ENCODE measurements at regions not wholly inside any gene's neighbourhood (a gene's known extent, or its start where the extent isn't known, plus 50 kb on each side); places are given as distances from the start of the nearest gene placed in this dataset.

- Histone ChIP-seq H3K79me2 (ENCODE audit: insufficient read depth, low read length) (no peaks in the 10 kb centered on the region), H3K4me3 (replicated peaks in 1 of 2; ENCODE audit: low read depth in 1 of 2, low read length in 2 of 2) (no peak overlapping the region), H3K4me2 (ENCODE audit: low read length) (no peak overlapping the region), H3K4me1 (ENCODE audit: control insufficient read depth in 1 of 2, insufficient read depth in 2 of 2, low read length in 2 of 2) (no peaks in the 10 kb centered on the region), H3K27ac (ENCODE audit: low read depth, low read length) (no peak overlapping the region), H3K9me2 (ENCODE audit: insufficient read depth) (no peaks in the 10 kb centered on the region), H2AFZ (ENCODE audit: low read depth, low read length, poor library complexity, severe bottlenecking) (no peak overlapping the region), H3K27me3 (ENCODE audit: insufficient read depth, low read length) (no peaks in the 10 kb centered on the region), H4K20me1 (ENCODE audit: insufficient read depth) (no peaks in the 10 kb centered on the region), H3K9me3 (ENCODE audit: control insufficient read depth in 1 of 2, insufficient read depth in 1 of 2, low read depth in 1 of 2, low read length in 2 of 2) (peaks cover 21 to 24% of the 10 kb centered on the region in 2 experiments; a peak in 2 of 4 replicates), H3K9ac (ENCODE audit: low read length) (no peak overlapping the region), H3K36me3 (ENCODE audit: control insufficient read depth in 1 of 2, insufficient read depth in 2 of 2, low read length in 2 of 2) (no peaks in the 10 kb centered on the region)
- DNase-seq (ENCODE audit: low read depth, low spot score) (no peak), ATAC-seq (no peak)
- CTCF ChIA-PET = no interaction called here
- no peak for TF ChIP-seq CBX3 (IDR thresholded peaks at IDR 0.05; ENCODE audit: low read depth)
- TF ChIP-seq JUND (IDR thresholded peaks at IDR 0.05) = no peak
- TF ChIP-seq, protein P1, sequence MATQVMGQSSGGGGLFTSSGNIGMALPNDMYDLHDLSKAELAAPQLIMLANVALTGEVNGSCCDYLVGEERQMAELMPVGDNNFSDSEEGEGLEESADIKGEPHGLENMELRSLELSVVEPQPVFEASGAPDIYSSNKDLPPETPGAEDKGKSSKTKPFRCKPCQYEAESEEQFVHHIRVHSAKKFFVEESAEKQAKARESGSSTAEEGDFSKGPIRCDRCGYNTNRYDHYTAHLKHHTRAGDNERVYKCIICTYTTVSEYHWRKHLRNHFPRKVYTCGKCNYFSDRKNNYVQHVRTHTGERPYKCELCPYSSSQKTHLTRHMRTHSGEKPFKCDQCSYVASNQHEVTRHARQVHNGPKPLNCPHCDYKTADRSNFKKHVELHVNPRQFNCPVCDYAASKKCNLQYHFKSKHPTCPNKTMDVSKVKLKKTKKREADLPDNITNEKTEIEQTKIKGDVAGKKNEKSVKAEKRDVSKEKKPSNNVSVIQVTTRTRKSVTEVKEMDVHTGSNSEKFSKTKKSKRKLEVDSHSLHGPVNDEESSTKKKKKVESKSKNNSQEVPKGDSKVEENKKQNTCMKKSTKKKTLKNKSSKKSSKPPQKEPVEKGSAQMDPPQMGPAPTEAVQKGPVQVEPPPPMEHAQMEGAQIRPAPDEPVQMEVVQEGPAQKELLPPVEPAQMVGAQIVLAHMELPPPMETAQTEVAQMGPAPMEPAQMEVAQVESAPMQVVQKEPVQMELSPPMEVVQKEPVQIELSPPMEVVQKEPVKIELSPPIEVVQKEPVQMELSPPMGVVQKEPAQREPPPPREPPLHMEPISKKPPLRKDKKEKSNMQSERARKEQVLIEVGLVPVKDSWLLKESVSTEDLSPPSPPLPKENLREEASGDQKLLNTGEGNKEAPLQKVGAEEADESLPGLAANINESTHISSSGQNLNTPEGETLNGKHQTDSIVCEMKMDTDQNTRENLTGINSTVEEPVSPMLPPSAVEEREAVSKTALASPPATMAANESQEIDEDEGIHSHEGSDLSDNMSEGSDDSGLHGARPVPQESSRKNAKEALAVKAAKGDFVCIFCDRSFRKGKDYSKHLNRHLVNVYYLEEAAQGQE (IDR thresholded peaks at IDR 0.05; ENCODE audit: low read depth) = no peak
- TF ChIP-seq CEBPB (IDR thresholded peaks at IDR 0.05; ENCODE audit: low read depth) = no peak
- TF ChIP-seq, protein P2, sequence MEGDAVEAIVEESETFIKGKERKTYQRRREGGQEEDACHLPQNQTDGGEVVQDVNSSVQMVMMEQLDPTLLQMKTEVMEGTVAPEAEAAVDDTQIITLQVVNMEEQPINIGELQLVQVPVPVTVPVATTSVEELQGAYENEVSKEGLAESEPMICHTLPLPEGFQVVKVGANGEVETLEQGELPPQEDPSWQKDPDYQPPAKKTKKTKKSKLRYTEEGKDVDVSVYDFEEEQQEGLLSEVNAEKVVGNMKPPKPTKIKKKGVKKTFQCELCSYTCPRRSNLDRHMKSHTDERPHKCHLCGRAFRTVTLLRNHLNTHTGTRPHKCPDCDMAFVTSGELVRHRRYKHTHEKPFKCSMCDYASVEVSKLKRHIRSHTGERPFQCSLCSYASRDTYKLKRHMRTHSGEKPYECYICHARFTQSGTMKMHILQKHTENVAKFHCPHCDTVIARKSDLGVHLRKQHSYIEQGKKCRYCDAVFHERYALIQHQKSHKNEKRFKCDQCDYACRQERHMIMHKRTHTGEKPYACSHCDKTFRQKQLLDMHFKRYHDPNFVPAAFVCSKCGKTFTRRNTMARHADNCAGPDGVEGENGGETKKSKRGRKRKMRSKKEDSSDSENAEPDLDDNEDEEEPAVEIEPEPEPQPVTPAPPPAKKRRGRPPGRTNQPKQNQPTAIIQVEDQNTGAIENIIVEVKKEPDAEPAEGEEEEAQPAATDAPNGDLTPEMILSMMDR (IDR thresholded peaks at IDR 0.05 in 2 of 3, conservative IDR thresholded peaks at IDR 0.05 in 1 of 3; ENCODE audit: borderline replicate concordance in 1 of 3, insufficient read depth in 1 of 3, low read depth in 2 of 3, low read length in 2 of 3) = no peak
- no peak for TF ChIP-seq ZNF274 (IDR thresholded peaks at IDR 0.05; ENCODE audit: low read depth, low read length)
- TF ChIP-seq, protein P3, sequence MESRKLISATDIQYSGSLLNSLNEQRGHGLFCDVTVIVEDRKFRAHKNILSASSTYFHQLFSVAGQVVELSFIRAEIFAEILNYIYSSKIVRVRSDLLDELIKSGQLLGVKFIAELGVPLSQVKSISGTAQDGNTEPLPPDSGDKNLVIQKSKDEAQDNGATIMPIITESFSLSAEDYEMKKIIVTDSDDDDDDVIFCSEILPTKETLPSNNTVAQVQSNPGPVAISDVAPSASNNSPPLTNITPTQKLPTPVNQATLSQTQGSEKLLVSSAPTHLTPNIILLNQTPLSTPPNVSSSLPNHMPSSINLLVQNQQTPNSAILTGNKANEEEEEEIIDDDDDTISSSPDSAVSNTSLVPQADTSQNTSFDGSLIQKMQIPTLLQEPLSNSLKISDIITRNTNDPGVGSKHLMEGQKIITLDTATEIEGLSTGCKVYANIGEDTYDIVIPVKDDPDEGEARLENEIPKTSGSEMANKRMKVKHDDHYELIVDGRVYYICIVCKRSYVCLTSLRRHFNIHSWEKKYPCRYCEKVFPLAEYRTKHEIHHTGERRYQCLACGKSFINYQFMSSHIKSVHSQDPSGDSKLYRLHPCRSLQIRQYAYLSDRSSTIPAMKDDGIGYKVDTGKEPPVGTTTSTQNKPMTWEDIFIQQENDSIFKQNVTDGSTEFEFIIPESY (IDR thresholded peaks at IDR 0.05; ENCODE audit: extremely low read depth, insufficient replicate concordance, low read length) = no peak
- TF ChIP-seq TCF7L2 (IDR thresholded peaks at IDR 0.05; ENCODE audit: borderline replicate concordance, extremely low read depth, insufficient read depth, insufficient read length) = no peak
- no peak for TF ChIP-seq EZH2phosphoT487 (IDR thresholded peaks at IDR 0.05; ENCODE audit: borderline replicate concordance)
- intact Hi-C loops (cut with micrococcal nuclease) = no loop called here
- POLR2A ChIA-PET = no interaction called here
- BruUV-seq (replicated peaks) = no TSS peak
- RAD21 ChIA-PET (ENCODE audit: low non-redundant PET in 1 of 2, low total read pairs in 2 of 2, uncharacterized antibody in 2 of 2, unreplicated experiment in 2 of 2) = no interaction called here
Measured at GRCh38 chr21:23160914-23161313, 2162.7 kb downstream of the NCAM2 start.

All from HCT116 (cell line).